ENCODE measurements at regions not wholly inside any gene's neighbourhood (a gene's known extent, or its start where the extent isn't known, plus 50 kb on each side); places are given as distances from the start of the nearest gene placed in this dataset.

DNA sequence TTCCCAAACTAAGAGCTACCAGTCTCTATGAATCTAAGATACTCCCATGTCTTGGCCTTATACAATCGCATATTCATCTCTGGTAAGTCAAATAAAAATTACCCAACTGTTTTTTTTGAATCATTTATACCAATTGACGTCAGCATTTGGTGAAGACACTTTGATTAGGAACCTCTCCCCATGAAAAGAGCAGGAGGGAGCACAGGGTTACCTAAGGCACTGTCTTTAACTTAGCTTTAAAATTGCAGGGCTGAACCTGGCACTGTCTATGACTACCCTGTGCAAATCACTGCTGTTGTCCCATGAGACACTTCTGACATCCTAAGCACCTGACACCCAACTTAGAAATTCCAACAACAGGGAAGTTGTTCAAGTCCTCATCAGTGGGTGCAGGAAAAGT, 586.4 kb downstream of the MAT2B start:
- TF ChIP-seq, protein P1, sequence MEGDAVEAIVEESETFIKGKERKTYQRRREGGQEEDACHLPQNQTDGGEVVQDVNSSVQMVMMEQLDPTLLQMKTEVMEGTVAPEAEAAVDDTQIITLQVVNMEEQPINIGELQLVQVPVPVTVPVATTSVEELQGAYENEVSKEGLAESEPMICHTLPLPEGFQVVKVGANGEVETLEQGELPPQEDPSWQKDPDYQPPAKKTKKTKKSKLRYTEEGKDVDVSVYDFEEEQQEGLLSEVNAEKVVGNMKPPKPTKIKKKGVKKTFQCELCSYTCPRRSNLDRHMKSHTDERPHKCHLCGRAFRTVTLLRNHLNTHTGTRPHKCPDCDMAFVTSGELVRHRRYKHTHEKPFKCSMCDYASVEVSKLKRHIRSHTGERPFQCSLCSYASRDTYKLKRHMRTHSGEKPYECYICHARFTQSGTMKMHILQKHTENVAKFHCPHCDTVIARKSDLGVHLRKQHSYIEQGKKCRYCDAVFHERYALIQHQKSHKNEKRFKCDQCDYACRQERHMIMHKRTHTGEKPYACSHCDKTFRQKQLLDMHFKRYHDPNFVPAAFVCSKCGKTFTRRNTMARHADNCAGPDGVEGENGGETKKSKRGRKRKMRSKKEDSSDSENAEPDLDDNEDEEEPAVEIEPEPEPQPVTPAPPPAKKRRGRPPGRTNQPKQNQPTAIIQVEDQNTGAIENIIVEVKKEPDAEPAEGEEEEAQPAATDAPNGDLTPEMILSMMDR (IDR thresholded peaks at IDR 0.05), result no peak
- no peak for TF ChIP-seq POLR2A (IDR thresholded peaks at IDR 0.05)
